Activated naive CD4-positive, alpha-beta T cell treated with anti-CD3 and anti-CD28 coated beads for 36 hours (primary cell): ENCODE measurements at regions not wholly inside any gene's neighbourhood (a gene's known extent, or its start where the extent isn't known, plus 50 kb on each side); places are given as distances from the start of the nearest gene placed in this dataset.
"Not testable (repeated sequence)": the region's sequence is repeated elsewhere in the genome, so short reads cannot be mapped to it uniquely, and the experiment has no call there.

Experiments
- CTCF ChIA-PET: fragments of 350-600 bp; sonication (Branson Sonifier 250); formaldehyde crosslinking; loops from one replicate; lab custom pipeline; 2021; ENCODE audit warnings: antibody characterized with exemption; lab: Charles Lee
- DNase-seq: peaks from one replicate; pipeline ENCODE4 v3.0.0-alpha.2; 2020
- H3K27ac Mint-ChIP-seq: one replicate; pipeline ENCODE4 v1.8.0; 2021; ENCODE audit warnings: mild to moderate bottlenecking, mixed read lengths
- H3K27me3 Mint-ChIP-seq: one replicate; pipeline ENCODE4 v1.8.0; 2021; ENCODE audit warnings: low read depth, mixed read lengths
- H3K36me3 Mint-ChIP-seq: one replicate; pipeline ENCODE4 v1.8.0; 2021; ENCODE audit warnings: low read depth, mixed read lengths
- H3K4me1 Mint-ChIP-seq: one replicate; pipeline ENCODE4 v1.8.0; 2021; ENCODE audit warnings: low read depth, mixed read lengths
- H3K4me3 Mint-ChIP-seq: one replicate; pipeline ENCODE4 v1.8.0; 2021; ENCODE audit warnings: mild to moderate bottlenecking, moderate library complexity, mixed read lengths
- H3K9me3 Mint-ChIP-seq: one replicate; pipeline ENCODE4 v1.8.0; 2021; ENCODE audit warnings: mixed read lengths
- intact Hi-C: fragments of 100-400 bp; cut with micrococcal nuclease; formaldehyde crosslinking; loops from one replicate; pipeline ENCODE4 v1.15.1; 2023

DNA sequence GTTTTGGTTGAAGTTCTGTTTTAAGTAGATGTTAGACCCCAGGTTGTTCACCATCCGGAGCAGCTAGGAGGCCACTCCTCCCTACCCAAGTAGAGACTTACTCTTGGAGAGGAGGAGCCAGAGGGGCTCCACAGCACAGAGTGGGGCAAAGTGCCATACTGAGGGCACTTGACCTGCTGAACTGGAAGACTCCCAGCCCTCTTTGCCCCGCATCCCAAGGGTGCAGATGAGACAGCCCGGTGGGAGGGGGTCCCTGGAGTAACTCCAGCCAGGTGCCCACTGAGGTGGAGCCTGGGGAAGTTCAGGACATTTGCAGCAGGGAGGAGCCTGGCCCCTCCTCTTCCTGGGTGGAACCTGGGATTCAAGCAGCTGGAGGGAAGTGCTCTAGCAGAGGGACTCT, 102.1 kb upstream of the GPR6 start:
- Mint-ChIP-seq H3K4me1 (no peaks in the 10 kb centered on the region), H3K27me3 (no peaks in the 10 kb centered on the region), H3K27ac (no peak overlapping the region), H3K36me3 (no peaks in the 10 kb centered on the region), H3K9me3 (no peaks in the 10 kb centered on the region), H3K4me3 (no peak overlapping the region)
- CTCF ChIA-PET, result interaction anchor here (0.6 kb wide), 1 partner anchor 35 kb away, joined by 3 read pairs; no protein-coding TSS in a partner anchor
- no peak for DNase-seq
- intact Hi-C loops, result no loop called here

DNA sequence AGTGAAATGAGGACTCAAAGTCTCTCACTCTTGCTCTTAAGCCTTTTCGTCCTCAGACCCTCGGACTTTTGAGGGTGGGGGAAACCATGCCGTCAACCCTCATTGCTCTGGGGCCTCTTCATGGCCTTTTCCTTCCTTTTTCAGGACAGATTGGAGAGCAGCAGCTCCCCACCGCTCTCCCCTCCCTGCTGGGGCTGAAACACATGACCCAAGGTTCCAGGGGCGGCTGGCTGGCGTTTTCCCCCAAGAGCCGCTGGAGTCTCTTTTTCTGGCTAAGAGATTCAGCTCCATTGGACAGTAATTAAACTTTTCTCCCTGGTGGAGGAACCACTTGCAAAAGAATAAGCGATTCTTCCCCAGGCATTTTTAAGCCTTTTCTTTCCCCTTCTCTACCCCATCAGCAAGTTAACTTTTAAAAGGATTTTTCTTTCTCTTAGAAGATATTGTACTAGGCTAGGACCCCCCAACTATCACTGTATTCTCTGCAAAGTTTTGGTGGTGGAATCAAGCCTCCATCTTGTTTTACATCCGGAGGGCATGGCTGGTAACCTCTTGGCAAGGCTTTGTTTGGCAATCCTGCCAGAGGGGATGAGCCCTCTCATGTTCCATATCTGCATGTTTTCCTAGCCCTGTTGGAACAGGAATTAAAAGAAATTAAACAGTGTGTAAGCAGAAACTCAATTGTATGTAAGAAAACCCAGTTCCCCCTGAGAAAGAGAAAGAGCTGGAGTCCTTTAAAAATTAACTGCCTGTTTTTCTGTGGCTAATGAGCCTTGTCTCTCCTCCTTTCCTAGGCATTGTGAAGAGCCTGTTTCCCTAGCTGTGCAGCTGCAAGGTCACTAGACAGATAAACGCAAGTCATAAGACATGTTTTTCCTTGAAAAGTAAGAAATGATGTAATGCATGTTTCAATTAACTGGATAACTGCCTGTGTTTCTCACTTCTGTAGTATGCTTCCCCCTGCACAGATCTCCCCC, 100.8 kb upstream of the GPR6 start:
- peaks cover 2% of the 10 kb centered on the region for H3K9me3 Mint-ChIP-seq
- intact Hi-C loops, result no loop called here
- no peak overlapping the region for H3K4me3 Mint-ChIP-seq
- no peaks in the 10 kb centered on the region for H3K27me3 Mint-ChIP-seq
- CTCF ChIA-PET, result no interaction called here
- DNase-seq, result no peak
- H3K27ac Mint-ChIP-seq, result no peak overlapping the region
- no peaks in the 10 kb centered on the region for H3K36me3 Mint-ChIP-seq
- no peaks in the 10 kb centered on the region for H3K4me1 Mint-ChIP-seq

DNA sequence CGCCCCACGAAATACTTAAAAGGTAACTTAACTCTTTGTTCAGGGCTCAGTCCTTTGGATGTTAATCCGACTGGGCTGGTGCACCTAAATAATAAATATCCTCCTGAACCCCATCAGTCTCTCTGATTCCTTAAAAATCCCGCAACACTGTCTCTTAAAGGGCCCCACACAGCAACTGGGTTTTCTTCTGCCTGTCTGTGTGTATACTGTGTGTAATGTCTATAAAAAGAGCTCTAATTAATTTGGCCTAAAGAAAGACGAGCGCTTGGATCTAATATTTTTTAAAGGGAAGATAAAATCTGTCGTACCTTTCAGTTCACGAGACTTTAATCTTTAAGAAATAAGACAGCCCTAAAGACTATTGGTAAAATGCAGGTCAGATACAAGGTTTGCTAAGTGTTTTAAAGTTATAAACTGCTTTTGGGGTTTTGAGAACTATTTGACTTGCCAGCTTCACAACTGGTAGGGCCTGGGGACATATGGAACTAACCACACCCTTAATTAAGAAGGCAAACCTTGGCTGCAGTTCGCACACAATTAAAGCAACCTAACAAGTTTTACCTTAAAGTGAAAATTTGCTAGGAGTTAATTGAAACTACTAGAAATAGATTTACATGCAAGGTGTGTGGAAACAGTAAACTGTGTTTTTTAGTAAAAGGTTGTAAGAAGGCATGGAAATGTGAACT, 100.0 kb upstream of the GPR6 start:
- CTCF ChIA-PET, H3K36me3 Mint-ChIP-seq, H3K9me3 Mint-ChIP-seq, H3K4me3 Mint-ChIP-seq, H3K27me3 Mint-ChIP-seq, DNase-seq, intact Hi-C loops, H3K4me1 Mint-ChIP-seq, H3K27ac Mint-ChIP-seq: not testable (repeated sequence)

GRCh38 chr6:109879081-109879480, 99.0 kb upstream of the GPR6 start:
- H3K4me3 Mint-ChIP-seq, H3K36me3 Mint-ChIP-seq, DNase-seq, H3K9me3 Mint-ChIP-seq, H3K4me1 Mint-ChIP-seq, H3K27ac Mint-ChIP-seq, CTCF ChIA-PET, H3K27me3 Mint-ChIP-seq, intact Hi-C loops: not testable (repeated sequence)

GRCh38 chr6:109879521-109879920, 98.6 kb upstream of the GPR6 start:
- no peaks in the 10 kb centered on the region for H3K27me3 Mint-ChIP-seq
- CTCF ChIA-PET, result interaction anchor here (0.6 kb wide), 1 partner anchor 409 kb away, joined by 4 read pairs; no protein-coding TSS in a partner anchor
- H3K36me3 Mint-ChIP-seq, result no peaks in the 10 kb centered on the region
- DNase-seq, result no peak
- H3K4me1 Mint-ChIP-seq, result no peaks in the 10 kb centered on the region
- H3K4me3 Mint-ChIP-seq, result no peak overlapping the region
- peaks cover 2% of the 10 kb centered on the region for H3K9me3 Mint-ChIP-seq
- intact Hi-C loops, result no loop called here
- no peak overlapping the region for H3K27ac Mint-ChIP-seq

DNA sequence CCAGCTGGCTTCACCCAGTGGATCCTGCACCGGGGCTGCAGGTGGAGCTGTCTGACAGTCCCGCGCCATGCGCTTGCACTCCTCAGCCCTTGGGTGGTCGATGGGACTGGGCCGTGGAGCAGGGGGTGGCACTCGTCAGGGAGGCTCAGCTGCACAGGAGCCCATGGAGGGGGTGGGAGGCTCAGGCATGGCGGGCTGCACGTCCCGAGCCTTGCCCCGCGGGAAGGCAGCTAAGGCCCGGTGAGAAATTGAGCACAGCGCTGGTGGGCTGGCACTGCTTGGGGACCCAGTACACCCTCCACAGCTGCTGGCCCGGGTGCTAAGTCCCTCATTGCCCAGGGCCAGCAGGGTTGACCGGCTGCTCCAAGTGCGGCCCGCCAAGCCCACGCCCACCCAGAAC, 97.0 kb upstream of the GPR6 start:
- CTCF ChIA-PET, result interaction anchor here (0.6 kb wide), 1 partner anchor 421 kb away, joined by 3 read pairs; no protein-coding TSS in a partner anchor
- H3K9me3 Mint-ChIP-seq, intact Hi-C loops, H3K27me3 Mint-ChIP-seq, DNase-seq, H3K36me3 Mint-ChIP-seq, H3K4me1 Mint-ChIP-seq, H3K27ac Mint-ChIP-seq, H3K4me3 Mint-ChIP-seq: not testable (repeated sequence)

DNA sequence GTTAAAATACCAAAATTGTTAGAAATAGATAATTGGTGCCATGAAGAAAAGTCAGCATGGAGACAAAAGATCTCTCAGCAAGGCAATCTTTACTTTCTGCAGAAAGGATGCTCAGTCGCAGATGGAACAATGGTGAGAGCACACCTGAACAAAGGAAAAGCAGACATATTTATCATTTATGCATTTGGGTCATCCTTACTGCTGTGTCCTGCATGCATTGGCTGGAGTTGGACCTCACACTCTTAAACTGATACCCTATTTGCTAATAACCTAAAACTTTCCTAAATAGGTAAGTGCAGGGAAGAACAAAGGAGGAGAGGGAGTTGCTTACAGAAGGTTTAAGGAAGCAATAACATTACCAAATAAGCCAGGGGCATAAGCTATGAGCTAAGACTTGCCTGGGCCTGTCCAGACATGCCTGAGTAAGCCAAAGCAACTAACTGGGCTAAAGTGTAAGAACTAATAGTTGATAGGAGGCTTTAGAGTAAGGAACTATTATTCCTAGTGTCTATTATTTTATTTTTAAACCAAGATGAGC, 96.1 kb upstream of the GPR6 start:
- intact Hi-C loops, H3K27me3 Mint-ChIP-seq, H3K36me3 Mint-ChIP-seq, DNase-seq, H3K4me1 Mint-ChIP-seq, H3K9me3 Mint-ChIP-seq, H3K4me3 Mint-ChIP-seq: not testable (repeated sequence)
- CTCF ChIA-PET, result interaction anchor here (1.2 kb wide), 1 partner anchor 158 kb away, joined by 4 read pairs; no protein-coding TSS in a partner anchor
- H3K27ac Mint-ChIP-seq, result peak overlapping the region; percentile 26

GRCh38 chr6:109891924-109892323, 86.2 kb upstream of the GPR6 start:
- H3K4me1 Mint-ChIP-seq, result no peaks in the 10 kb centered on the region
- no peak overlapping the region for H3K4me3 Mint-ChIP-seq
- no peaks in the 10 kb centered on the region for H3K36me3 Mint-ChIP-seq
- intact Hi-C loops, result no loop called here
- CTCF ChIA-PET, result no interaction called here
- H3K9me3 Mint-ChIP-seq, result no peaks in the 10 kb centered on the region
- H3K27ac Mint-ChIP-seq, result no peak overlapping the region
- H3K27me3 Mint-ChIP-seq, result peaks cover 3% of the 10 kb centered on the region
- no peak for DNase-seq

DNA sequence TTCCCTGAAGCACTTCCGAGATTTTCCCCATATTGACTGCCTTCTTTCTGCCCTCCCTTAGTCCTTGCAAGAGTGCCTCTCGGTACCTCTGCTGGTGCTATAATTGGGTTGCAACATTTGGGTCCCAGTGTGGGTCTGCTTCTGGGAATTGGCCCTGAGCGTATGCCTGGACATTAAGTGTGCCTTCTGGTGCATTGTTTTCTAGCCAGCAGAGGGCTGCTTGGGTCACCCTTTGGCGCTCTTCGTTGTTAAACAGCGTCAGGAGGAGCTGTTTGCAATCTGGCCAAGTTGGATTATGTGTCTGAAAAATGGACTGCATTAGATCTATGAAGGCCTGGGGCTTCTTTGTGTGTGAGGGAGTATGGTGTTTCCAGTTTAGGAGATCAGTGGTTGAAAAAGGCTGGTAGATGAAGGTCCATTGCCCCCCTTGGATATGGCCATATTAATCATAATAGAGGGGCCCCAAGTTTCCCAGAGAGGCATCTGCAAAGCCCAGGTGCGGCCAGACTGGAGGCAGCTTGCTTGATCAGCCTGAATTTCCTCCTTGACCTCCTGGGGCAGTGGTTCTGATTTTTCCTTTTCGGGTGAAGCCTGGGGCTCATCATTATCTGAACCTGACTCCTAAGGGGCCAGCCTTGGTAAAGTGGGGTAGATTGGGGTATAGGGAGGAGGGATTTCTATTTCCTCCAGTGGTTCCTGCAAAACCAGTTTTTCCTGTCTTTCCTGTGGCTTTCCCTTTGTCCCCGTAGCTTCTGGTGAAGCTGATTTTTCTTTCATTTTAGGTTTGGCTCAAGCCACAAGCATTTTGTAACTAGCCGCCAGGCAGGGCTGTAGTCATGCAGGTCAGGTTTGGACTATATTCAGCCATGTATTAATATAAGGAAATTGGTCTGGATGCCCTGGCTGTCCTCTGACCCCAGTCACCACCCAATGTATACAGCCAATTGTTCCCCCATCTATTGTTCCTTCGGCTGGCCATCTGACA, 85.4 kb upstream of the GPR6 start:
- DNase-seq, result no peak
- Mint-ChIP-seq H3K4me1 (no peaks in the 10 kb centered on the region), H3K36me3 (no peaks in the 10 kb centered on the region), H3K9me3 (no peaks in the 10 kb centered on the region), H3K4me3 (no peak overlapping the region), H3K27ac (no peak overlapping the region), H3K27me3 (peaks cover 3% of the 10 kb centered on the region)
- CTCF ChIA-PET, result interaction anchor here (0.6 kb wide), 1 partner anchor 89 kb away, joined by 3 read pairs; no protein-coding TSS in a partner anchor
- intact Hi-C loops, result no loop called here

GRCh38 chr6:109893606-109894005, 84.5 kb upstream of the GPR6 start:
- Mint-ChIP-seq H3K36me3 (no peaks in the 10 kb centered on the region), H3K27ac (no peak overlapping the region), H3K9me3 (no peaks in the 10 kb centered on the region), H3K4me1 (no peaks in the 10 kb centered on the region), H3K4me3 (no peak overlapping the region), H3K27me3 (peaks cover 7% of the 10 kb centered on the region)
- no peak for DNase-seq
- intact Hi-C loops, result no loop called here
- CTCF ChIA-PET, result interaction anchor here (0.6 kb wide), 1 partner anchor 90 kb away, joined by 3 read pairs; no protein-coding TSS in a partner anchor

GRCh38 chr6:109894181-109894580, 83.9 kb upstream of the GPR6 start:
- CTCF ChIA-PET, result no interaction called here
- H3K4me1 Mint-ChIP-seq, result no peaks in the 10 kb centered on the region
- no peak for DNase-seq
- no peak overlapping the region for H3K27ac Mint-ChIP-seq
- no peaks in the 10 kb centered on the region for H3K9me3 Mint-ChIP-seq
- peaks cover 7% of the 10 kb centered on the region for H3K27me3 Mint-ChIP-seq
- H3K4me3 Mint-ChIP-seq, result no peak overlapping the region
- H3K36me3 Mint-ChIP-seq, result no peaks in the 10 kb centered on the region
- intact Hi-C loops, result no loop called here
